ENCODE measurements at regions not wholly inside any gene's neighbourhood (a gene's known extent, or its start where the extent isn't known, plus 50 kb on each side); places are given as distances from the start of the nearest gene placed in this dataset.

GRCh38 chr2:128742467-128742866 is 423.8 kb upstream of the HS6ST1 start:
- no peaks in the 10 kb centered on the region for H3K4me1 ChIP-seq (ENCODE audit: control insufficient read depth, extremely low read depth, insufficient read depth, low read length)

GRCh38 chr2:128745946-128746345 is 427.3 kb upstream of the HS6ST1 start:
- Histone ChIP-seq H3K36me3 (ENCODE audit: control insufficient read depth, insufficient read depth, low read length) (no peaks in the 10 kb centered on the region), H3K4me2 (ENCODE audit: extremely low read depth, insufficient read depth, low read length) (no peak overlapping the region), H3K27ac (ENCODE audit: insufficient read depth, low read length) (no peak overlapping the region), H2AFZ (ENCODE audit: low read length) (no peak overlapping the region), H3K4me1 (ENCODE audit: control insufficient read depth, extremely low read depth, insufficient read depth, low read length) (no peaks in the 10 kb centered on the region), H3K79me2 (ENCODE audit: control insufficient read depth, insufficient read depth, low read length) (no peaks in the 10 kb centered on the region), H4K20me1 (ENCODE audit: control insufficient read depth, extremely low read depth, insufficient read depth, low read length) (no peaks in the 10 kb centered on the region), H3K4me3 (replicated peaks in 1 of 4; ENCODE audit: control extremely low read depth in 1 of 4, insufficient read depth in 1 of 4, low read depth in 3 of 4, low read length in 4 of 4) (no peak overlapping the region), H3K9ac (ENCODE audit: insufficient read depth, low read length) (no peak overlapping the region), H3K27me3 (ENCODE audit: control insufficient read depth, insufficient read depth, low read length) (no peaks in the 10 kb centered on the region), H3K9me3 (ENCODE audit: control insufficient read depth, insufficient read depth, low read depth, low read length) (no peaks in the 10 kb centered on the region)
- no peak for TF ChIP-seq EZH2 (IDR thresholded peaks at IDR 0.05; ENCODE audit: low read length, missing control alignments)
- TF ChIP-seq, protein P1, sequence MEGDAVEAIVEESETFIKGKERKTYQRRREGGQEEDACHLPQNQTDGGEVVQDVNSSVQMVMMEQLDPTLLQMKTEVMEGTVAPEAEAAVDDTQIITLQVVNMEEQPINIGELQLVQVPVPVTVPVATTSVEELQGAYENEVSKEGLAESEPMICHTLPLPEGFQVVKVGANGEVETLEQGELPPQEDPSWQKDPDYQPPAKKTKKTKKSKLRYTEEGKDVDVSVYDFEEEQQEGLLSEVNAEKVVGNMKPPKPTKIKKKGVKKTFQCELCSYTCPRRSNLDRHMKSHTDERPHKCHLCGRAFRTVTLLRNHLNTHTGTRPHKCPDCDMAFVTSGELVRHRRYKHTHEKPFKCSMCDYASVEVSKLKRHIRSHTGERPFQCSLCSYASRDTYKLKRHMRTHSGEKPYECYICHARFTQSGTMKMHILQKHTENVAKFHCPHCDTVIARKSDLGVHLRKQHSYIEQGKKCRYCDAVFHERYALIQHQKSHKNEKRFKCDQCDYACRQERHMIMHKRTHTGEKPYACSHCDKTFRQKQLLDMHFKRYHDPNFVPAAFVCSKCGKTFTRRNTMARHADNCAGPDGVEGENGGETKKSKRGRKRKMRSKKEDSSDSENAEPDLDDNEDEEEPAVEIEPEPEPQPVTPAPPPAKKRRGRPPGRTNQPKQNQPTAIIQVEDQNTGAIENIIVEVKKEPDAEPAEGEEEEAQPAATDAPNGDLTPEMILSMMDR (conservative IDR thresholded peaks at IDR 0.05 in 1 of 2, IDR thresholded peaks at IDR 0.05 in 1 of 2; ENCODE audit: low read depth in 1 of 2, low read length in 2 of 2) = no peak
- peak in 1 of 2 donors; percentile 13 for DNase-seq (ENCODE audit: low read depth in 2 of 2)

More at GRCh38 chr2:128742467-128742866, 423.8 kb upstream of the HS6ST1 start:
- Histone ChIP-seq H3K9ac (ENCODE audit: insufficient read depth, low read length) (no peak overlapping the region), H3K9me3 (ENCODE audit: control insufficient read depth, insufficient read depth, low read depth, low read length) (no peaks in the 10 kb centered on the region), H3K27ac (ENCODE audit: insufficient read depth, low read length) (no peak overlapping the region), H3K36me3 (ENCODE audit: control insufficient read depth, insufficient read depth, low read length) (no peaks in the 10 kb centered on the region), H3K79me2 (ENCODE audit: control insufficient read depth, insufficient read depth, low read length) (no peaks in the 10 kb centered on the region), H4K20me1 (ENCODE audit: control insufficient read depth, extremely low read depth, insufficient read depth, low read length) (no peaks in the 10 kb centered on the region), H3K4me2 (ENCODE audit: extremely low read depth, insufficient read depth, low read length) (no peak overlapping the region), H3K4me3 (replicated peaks in 1 of 4; ENCODE audit: control extremely low read depth in 1 of 4, insufficient read depth in 1 of 4, low read depth in 3 of 4, low read length in 4 of 4) (no peak overlapping the region), H2AFZ (ENCODE audit: low read length) (no peak overlapping the region), H3K27me3 (ENCODE audit: control insufficient read depth, insufficient read depth, low read length) (no peaks in the 10 kb centered on the region)
- DNase-seq (ENCODE audit: low read depth in 2 of 2) = peak in 1 of 2 donors; percentile 14
- TF ChIP-seq, protein P1 (conservative IDR thresholded peaks at IDR 0.05 in 1 of 2, IDR thresholded peaks at IDR 0.05 in 1 of 2; ENCODE audit: low read depth in 1 of 2, low read length in 2 of 2) = no peak
- TF ChIP-seq EZH2 (IDR thresholded peaks at IDR 0.05; ENCODE audit: low read length, missing control alignments) = no peak

DNA sequence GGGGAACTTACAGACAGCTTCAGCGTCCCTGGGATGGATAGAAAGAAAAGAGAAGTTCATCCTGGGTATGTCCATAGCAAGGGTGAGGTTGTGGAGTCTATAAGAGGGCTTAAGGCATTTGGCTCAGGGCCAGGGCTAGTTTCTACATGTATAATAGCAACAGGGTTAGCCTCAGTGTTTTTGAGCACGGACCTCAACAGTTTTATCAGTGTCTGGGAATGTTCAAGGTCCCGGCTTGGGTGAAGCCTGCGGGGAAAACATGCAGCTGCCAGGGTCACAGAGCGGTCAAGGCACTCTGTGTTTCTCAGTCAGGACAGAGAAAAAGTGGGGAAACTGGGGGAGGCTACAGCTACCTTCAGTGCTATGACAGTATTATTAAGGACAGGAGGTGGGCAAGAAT is 427.7 kb upstream of the HS6ST1 start:
- TF ChIP-seq, protein P1 (conservative IDR thresholded peaks at IDR 0.05 in 1 of 2, IDR thresholded peaks at IDR 0.05 in 1 of 2; ENCODE audit: low read depth in 1 of 2, low read length in 2 of 2) = no peak
- no peak for TF ChIP-seq EZH2 (IDR thresholded peaks at IDR 0.05; ENCODE audit: low read length, missing control alignments)
- H3K9ac ChIP-seq (ENCODE audit: insufficient read depth, low read length) = no peak overlapping the region
- no peaks in the 10 kb centered on the region for H3K27me3 ChIP-seq (ENCODE audit: control insufficient read depth, insufficient read depth, low read length)
- DNase-seq (ENCODE audit: low read depth in 2 of 2) = peak; percentile 91 to 96
- H4K20me1 ChIP-seq (ENCODE audit: control insufficient read depth, extremely low read depth, insufficient read depth, low read length) = no peaks in the 10 kb centered on the region
- no peaks in the 10 kb centered on the region for H3K4me1 ChIP-seq (ENCODE audit: control insufficient read depth, extremely low read depth, insufficient read depth, low read length)
- H3K9me3 ChIP-seq (ENCODE audit: control insufficient read depth, insufficient read depth, low read depth, low read length) = no peaks in the 10 kb centered on the region
- H3K4me2 ChIP-seq (ENCODE audit: extremely low read depth, insufficient read depth, low read length) = no peak overlapping the region
- H3K4me3 ChIP-seq (replicated peaks in 1 of 4; ENCODE audit: control extremely low read depth in 1 of 4, insufficient read depth in 1 of 4, low read depth in 3 of 4, low read length in 4 of 4) = no peak overlapping the region
- no peak overlapping the region for H3K27ac ChIP-seq (ENCODE audit: insufficient read depth, low read length)
- H3K36me3 ChIP-seq (ENCODE audit: control insufficient read depth, insufficient read depth, low read length) = no peaks in the 10 kb centered on the region
- H2AFZ ChIP-seq (ENCODE audit: low read length) = no peak overlapping the region
- H3K79me2 ChIP-seq (ENCODE audit: control insufficient read depth, insufficient read depth, low read length) = no peaks in the 10 kb centered on the region
